ENCODE measurements at regions not wholly inside any gene's neighbourhood (a gene's known extent, or its start where the extent isn't known, plus 50 kb on each side); places are given as distances from the start of the nearest gene placed in this dataset.

GRCh38 chr4:181982856-181983255 is 260.3 kb upstream of the TENM3 start:
- no peak overlapping the region for H3K4me3 ChIP-seq (replicated peaks; ENCODE audit: low read depth, low read length)
- no peak for TF ChIP-seq CTCF (IDR thresholded peaks at IDR 0.05; ENCODE audit: insufficient read depth, low read length, poor library complexity, severe bottlenecking)

GRCh38 chr4:181987392-181987791 is 255.8 kb upstream of the TENM3 start:
- no peak overlapping the region for H3K4me3 ChIP-seq (replicated peaks; ENCODE audit: low read depth, low read length)
- no peak for DNase-seq (ENCODE audit: extremely low read depth, insufficient read length)
- no peak for TF ChIP-seq CTCF (IDR thresholded peaks at IDR 0.05; ENCODE audit: insufficient read depth, low read length, poor library complexity, severe bottlenecking)

More at GRCh38 chr4:181982856-181983255, 260.3 kb upstream of the TENM3 start:
- Histone ChIP-seq H3K36me3 (ENCODE audit: control insufficient read depth, insufficient read depth, low read length) (no peaks in the 10 kb centered on the region), H3K27me3 (replicated peaks; ENCODE audit: control insufficient read depth, insufficient read depth, low read length) (no peaks in the 10 kb centered on the region)
- DNase-seq (ENCODE audit: extremely low read depth, insufficient read length): no peak

GRCh38 chr4:181989071-181989470 is 254.1 kb upstream of the TENM3 start:
- Histone ChIP-seq H3K27me3 (replicated peaks; ENCODE audit: control insufficient read depth, insufficient read depth, low read length) (no peaks in the 10 kb centered on the region), H3K36me3 (ENCODE audit: control insufficient read depth, insufficient read depth, low read length) (no peaks in the 10 kb centered on the region), H3K4me3 (replicated peaks; ENCODE audit: low read depth, low read length) (no peak overlapping the region)
- no peak for TF ChIP-seq CTCF (IDR thresholded peaks at IDR 0.05; ENCODE audit: insufficient read depth, low read length, poor library complexity, severe bottlenecking)
- DNase-seq (ENCODE audit: extremely low read depth, insufficient read length): no peak

More at GRCh38 chr4:181987392-181987791, 255.8 kb upstream of the TENM3 start:
- H3K36me3 ChIP-seq (ENCODE audit: control insufficient read depth, insufficient read depth, low read length): no peaks in the 10 kb centered on the region
- no peaks in the 10 kb centered on the region for H3K27me3 ChIP-seq (replicated peaks; ENCODE audit: control insufficient read depth, insufficient read depth, low read length)

GRCh38 chr4:181991369-181992108 is 251.7 kb upstream of the TENM3 start:
- no peak overlapping the region for H3K4me3 ChIP-seq (replicated peaks; ENCODE audit: low read depth, low read length)
- no peak for DNase-seq (ENCODE audit: extremely low read depth, insufficient read length)
- H3K36me3 ChIP-seq (ENCODE audit: control insufficient read depth, insufficient read depth, low read length): no peaks in the 10 kb centered on the region
- H3K27me3 ChIP-seq (replicated peaks; ENCODE audit: control insufficient read depth, insufficient read depth, low read length): no peaks in the 10 kb centered on the region
- no peak for TF ChIP-seq CTCF (IDR thresholded peaks at IDR 0.05; ENCODE audit: insufficient read depth, low read length, poor library complexity, severe bottlenecking)

- no peak for DNase-seq (ENCODE audit: extremely low read depth, insufficient read length)
- TF ChIP-seq CTCF (IDR thresholded peaks at IDR 0.05; ENCODE audit: insufficient read depth, low read length, poor library complexity, severe bottlenecking): no peak
- no peak overlapping the region for H3K4me3 ChIP-seq (replicated peaks; ENCODE audit: low read depth, low read length)
- H3K27me3 ChIP-seq (replicated peaks; ENCODE audit: control insufficient read depth, insufficient read depth, low read length): no peaks in the 10 kb centered on the region
- H3K36me3 ChIP-seq (ENCODE audit: control insufficient read depth, insufficient read depth, low read length): no peaks in the 10 kb centered on the region
Measured at GRCh38 chr4:181998398-181999295, 244.6 kb upstream of the TENM3 start.
